GM23338 (cell line): ENCODE measurements at regions not wholly inside any gene's neighbourhood (a gene's known extent, or its start where the extent isn't known, plus 50 kb on each side); places are given as distances from the start of the nearest gene placed in this dataset.

Experiments used
- CREB1 ChIP-seq: fragments of 250-450 bp; sonication (Bioruptor Pico); IDR thresholded peaks from 2 replicates; pipeline ENCODE4 v1.5.0; 2020; ENCODE audit warnings: low read depth, mild to moderate bottlenecking, moderate library complexity
- CTCF ChIP-seq, 2 experiments: fragments of 200-600 bp in 1 of 2; sonication (generic) in 1 of 2; conservative IDR thresholded peaks; 2 replicates each; pipeline versions ENCODE4 v1.5.1 to v1.6.1; 2016 to 2017; ENCODE audit warnings: antibody characterized with exemption in 2 of 2, low read depth in 2 of 2, mild to moderate bottlenecking in 2 of 2, moderate library complexity in 1 of 2
- EZH2 ChIP-seq: fragments of 200-600 bp; sonication (generic); IDR thresholded peaks from one replicate; pipeline ENCODE4 v1.8.0; 2017; ENCODE audit warnings: antibody characterized with exemption, mild to moderate bottlenecking, low read depth; ENCODE audit not compliant: unreplicated experiment
- EZH2phosphoT487 ChIP-seq: fragments of 200-600 bp; sonication (generic); IDR thresholded peaks from one replicate; pipeline ENCODE4 v1.8.1; 2018; ENCODE audit warnings: antibody characterized with exemption; ENCODE audit not compliant: unreplicated experiment
- NANOG ChIP-seq: IDR thresholded peaks from 2 replicates; pipeline ENCODE4 v1.6.1; 2016; ENCODE audit warnings: antibody characterized with exemption, borderline replicate concordance
- POLR2AphosphoS5 ChIP-seq: IDR thresholded peaks from 2 replicates; pipeline ENCODE4 v1.6.1; 2016; ENCODE audit warnings: antibody characterized with exemption, low read depth
- REST ChIP-seq: IDR thresholded peaks from one replicate; pipeline ENCODE4 v1.6.1; 2018; ENCODE audit warnings: antibody characterized with exemption; ENCODE audit not compliant: unreplicated experiment
- ZNF114 ChIP-seq: fragments of 250-450 bp; sonication (Bioruptor Pico); IDR thresholded peaks from 2 replicates; pipeline ENCODE4 v1.5.0; 2020; ENCODE audit warnings: mild to moderate bottlenecking, moderate library complexity

GRCh38 chr15:70348581-70349344, 251.0 kb upstream of the TLE3 start:
- no peak for TF ChIP-seq POLR2AphosphoS5
- TF ChIP-seq CTCF (conservative IDR thresholded peaks at IDR 0.05; ENCODE audit: low read depth in 2 of 2) = no peak
- no peak for TF ChIP-seq EZH2
- TF ChIP-seq CREB1 (CRISPR knock-in tag) = no peak
- no peak for TF ChIP-seq EZH2phosphoT487
- TF ChIP-seq REST = no peak
- no peak for TF ChIP-seq NANOG
- TF ChIP-seq ZNF114 (CRISPR knock-in tag) = no peak
